ENCODE measurements at regions not wholly inside any gene's neighbourhood (a gene's known extent, or its start where the extent isn't known, plus 50 kb on each side); places are given as distances from the start of the nearest gene placed in this dataset.

GRCh38 chr2:120572226-120572625 lies 163.4 kb upstream of the GLI2 start:
- TF ChIP-seq CTCF (IDR thresholded peaks at IDR 0.05) (no peak), POLR2AphosphoS5 (IDR thresholded peaks at IDR 0.05; ENCODE audit: insufficient read depth in 1 of 2, low read depth in 1 of 2) (no peak)

All from vagina (tissue), 2 donors.